Mesendoderm (in vitro differentiated cells): ENCODE measurements at regions not wholly inside any gene's neighbourhood (a gene's known extent, or its start where the extent isn't known, plus 50 kb on each side); places are given as distances from the start of the nearest gene placed in this dataset.

Experiments
- DNase-seq: peaks from one replicate; pipeline ENCODE4 v3.0.0; 2013
- H2AK5ac ChIP-seq: 2 replicates; pipeline ENCODE4 v1.6.1; 2013; ENCODE audit warnings: low read length, inconsistent platforms
- H2BK120ac ChIP-seq: 2 replicates; pipeline ENCODE4 v1.6.1; 2013; ENCODE audit warnings: low read depth, mild to moderate bottlenecking, low read length, moderate library complexity, mixed read lengths
- H2BK15ac ChIP-seq: replicated peaks from 2 replicates; pipeline ENCODE4 v1.6.1; 2013; ENCODE audit warnings: low read depth, mild to moderate bottlenecking, moderate library complexity
- H2BK5ac ChIP-seq: 2 replicates; pipeline ENCODE4 v1.6.1; 2013; ENCODE audit warnings: low read length, inconsistent platforms
- H3K18ac ChIP-seq: 2 replicates; pipeline ENCODE4 v1.6.1; 2013; ENCODE audit warnings: mild to moderate bottlenecking, low read length, mixed read lengths
- H3K23ac ChIP-seq: one replicate; pipeline ENCODE4 v1.6.1; 2013; ENCODE audit warnings: low read length
- H3K27ac ChIP-seq: 2 replicates; pipeline ENCODE4 v1.5.1; 2013; ENCODE audit warnings: low read depth, mild to moderate bottlenecking, inconsistent platforms, low read length, moderate library complexity
- H3K27me3 ChIP-seq: 2 replicates; pipeline ENCODE4 v1.6.1; 2013; ENCODE audit warnings: low read length, control low read depth, mild to moderate bottlenecking, inconsistent platforms; ENCODE audit not compliant: insufficient read depth, poor library complexity
- H3K36me3 ChIP-seq: 2 replicates; pipeline ENCODE4 v1.6.1; 2013; ENCODE audit warnings: low read length, inconsistent platforms; ENCODE audit not compliant: control insufficient read depth, insufficient read depth
- H3K4ac ChIP-seq: one replicate; pipeline ENCODE4 v1.6.1; 2013; ENCODE audit warnings: low read depth, mild to moderate bottlenecking, low read length, moderate library complexity
- H3K4me1 ChIP-seq: 2 replicates; pipeline ENCODE4 v1.6.1; 2013; ENCODE audit warnings: low read depth, low read length, inconsistent platforms; ENCODE audit not compliant: control insufficient read depth
- H3K4me2 ChIP-seq: 2 replicates; pipeline ENCODE4 v1.6.1; 2013; ENCODE audit warnings: low read length
- H3K4me3 ChIP-seq: 2 replicates; pipeline ENCODE4 v1.5.1; 2013; ENCODE audit warnings: mild to moderate bottlenecking, low read length
- H3K56ac ChIP-seq: one replicate; pipeline ENCODE4 v1.6.1; 2013; ENCODE audit warnings: low read length
- H3K79me1 ChIP-seq: 2 replicates; pipeline ENCODE4 v1.6.1; 2013; ENCODE audit warnings: low read length, inconsistent platforms
- H3K79me2 ChIP-seq: 2 replicates; pipeline ENCODE4 v1.6.1; 2013; ENCODE audit warnings: mild to moderate bottlenecking, low read length; ENCODE audit not compliant: control insufficient read depth, insufficient read depth
- H3K9ac ChIP-seq: 2 replicates; pipeline ENCODE4 v1.6.1; 2013; ENCODE audit warnings: low read length, inconsistent platforms
- H4K5ac ChIP-seq: one replicate; pipeline ENCODE4 v1.6.1; 2013; ENCODE audit warnings: low read length
- H4K8ac ChIP-seq: one replicate; pipeline ENCODE4 v1.6.1; 2013; ENCODE audit warnings: low read depth, mild to moderate bottlenecking, control low read depth, low read length, moderate library complexity
- WGBS: extraction: QIAGEN DNeasy Blood & Tissue Kit; methylation state at CpG from one replicate; pipeline ENCODE4 v1.1.7; 2013; ENCODE audit warnings: low lambda C conversion rate, missing lambda C conversion rate; ENCODE audit not compliant: insufficient coverage; ENCODE audit errors: extremely low coverage; 5-methylcytosine and 5-hydroxymethylcytosine counted together

- Histone ChIP-seq H2BK120ac (no peak overlapping the region), H3K27ac (no peak overlapping the region), H2AK5ac (no peak overlapping the region), H3K4me1 (no peaks in the 10 kb centered on the region), H3K79me2 (no peaks in the 10 kb centered on the region), H2BK5ac (no peak overlapping the region), H3K4me3 (no peak overlapping the region), H3K27me3 (no peaks in the 10 kb centered on the region), H2BK15ac (no peak overlapping the region), H4K8ac (no peak overlapping the region), H3K56ac (no peak overlapping the region), H3K36me3 (no peaks in the 10 kb centered on the region), H4K5ac (no peak overlapping the region), H3K4ac (no peak overlapping the region), H3K79me1 (no peaks in the 10 kb centered on the region), H3K9ac (no peak overlapping the region), H3K4me2 (no peak overlapping the region), H3K18ac (no peak overlapping the region), H3K23ac (no peak overlapping the region)
- no peak for DNase-seq
- WGBS: no CpG with 5 or more reads among the region's 4 CpGs
These were observed 116.7 kb downstream of the IRX5 start for GRCh38 chr16:55047331-55047730.

- Histone ChIP-seq H3K56ac (no peak overlapping the region), H3K36me3 (no peaks in the 10 kb centered on the region), H3K4ac (no peak overlapping the region), H2BK15ac (no peak overlapping the region), H4K5ac (no peak overlapping the region), H3K4me3 (no peak overlapping the region), H3K4me2 (no peak overlapping the region), H3K23ac (no peak overlapping the region), H3K79me1 (no peaks in the 10 kb centered on the region), H2BK5ac (no peak overlapping the region), H3K79me2 (no peaks in the 10 kb centered on the region), H2BK120ac (no peak overlapping the region), H3K27me3 (no peaks in the 10 kb centered on the region), H2AK5ac (no peak overlapping the region), H4K8ac (no peak overlapping the region), H3K18ac (no peak overlapping the region), H3K9ac (no peak overlapping the region), H3K27ac (no peak overlapping the region), H3K4me1 (no peaks in the 10 kb centered on the region)
- DNase-seq: no peak
- WGBS: no CpG with 5 or more reads among the region's 8 CpGs
These were observed 117.3 kb downstream of the IRX5 start for GRCh38 chr16:55047903-55048497.

GRCh38 chr16:55048745-55049144 is 118.1 kb downstream of the IRX5 start:
- Histone ChIP-seq H4K8ac (no peak overlapping the region), H3K56ac (no peak overlapping the region), H3K9ac (no peak overlapping the region), H3K4me1 (no peaks in the 10 kb centered on the region), H3K4me3 (no peak overlapping the region), H2BK15ac (no peak overlapping the region), H4K5ac (no peak overlapping the region), H3K79me2 (no peaks in the 10 kb centered on the region), H3K4ac (no peak overlapping the region), H3K27me3 (no peaks in the 10 kb centered on the region), H3K27ac (no peak overlapping the region), H2BK5ac (no peak overlapping the region), H3K4me2 (no peak overlapping the region), H2BK120ac (no peak overlapping the region), H3K79me1 (no peaks in the 10 kb centered on the region), H3K23ac (no peak overlapping the region), H2AK5ac (no peak overlapping the region), H3K18ac (no peak overlapping the region), H3K36me3 (no peaks in the 10 kb centered on the region)
- peak; percentile 18 for DNase-seq
- no CpG with 5 or more reads among the region's 5 CpGs for WGBS

GRCh38 chr16:55051571-55052347 is 121.1 kb downstream of the IRX5 start:
- no peak overlapping the region for H3K9ac ChIP-seq
- H3K4ac ChIP-seq: no peak overlapping the region
- H3K27ac ChIP-seq: no peak overlapping the region
- H3K56ac ChIP-seq: no peak overlapping the region
- no peaks in the 10 kb centered on the region for H3K27me3 ChIP-seq
- H2BK120ac ChIP-seq: no peak overlapping the region
- no peak for DNase-seq
- H2BK15ac ChIP-seq: no peak overlapping the region
- H3K79me1 ChIP-seq: no peaks in the 10 kb centered on the region
- no peak overlapping the region for H4K8ac ChIP-seq
- no peak overlapping the region for H4K5ac ChIP-seq
- no peaks in the 10 kb centered on the region for H3K79me2 ChIP-seq
- H3K4me1 ChIP-seq: no peaks in the 10 kb centered on the region
- H3K4me2 ChIP-seq: no peak overlapping the region
- H3K18ac ChIP-seq: no peak overlapping the region
- H2BK5ac ChIP-seq: no peak overlapping the region
- H3K23ac ChIP-seq: no peak overlapping the region
- no CpG with 5 or more reads among the region's 7 CpGs for WGBS
- H3K4me3 ChIP-seq: no peak overlapping the region
- no peak overlapping the region for H2AK5ac ChIP-seq
- no peaks in the 10 kb centered on the region for H3K36me3 ChIP-seq

GRCh38 chr16:55052348-55052734 is 121.7 kb downstream of the IRX5 start:
- Histone ChIP-seq H2BK5ac (no peak overlapping the region), H2BK120ac (no peak overlapping the region), H4K8ac (no peak overlapping the region), H3K4me1 (no peaks in the 10 kb centered on the region), H3K27me3 (peaks cover 5% of the 10 kb centered on the region), H3K9ac (no peak overlapping the region), H4K5ac (no peak overlapping the region), H3K79me1 (no peaks in the 10 kb centered on the region), H3K23ac (no peak overlapping the region), H3K4me2 (no peak overlapping the region), H2AK5ac (no peak overlapping the region), H3K4ac (no peak overlapping the region), H3K18ac (no peak overlapping the region), H3K27ac (no peak overlapping the region), H2BK15ac (no peak overlapping the region), H3K56ac (no peak overlapping the region), H3K36me3 (no peaks in the 10 kb centered on the region), H3K79me2 (no peaks in the 10 kb centered on the region), H3K4me3 (no peak overlapping the region)
- no peak for DNase-seq
- WGBS: no CpG with 5 or more reads among the region's 2 CpGs
